H9 (cell line): ENCODE measurements at regions not wholly inside any gene's neighbourhood (a gene's known extent, or its start where the extent isn't known, plus 50 kb on each side); places are given as distances from the start of the nearest gene placed in this dataset.
A peak's percentile ranks its signal among the peaks of the same experiment; 100 is the strongest.

Experiments used
- DNase-seq: peaks from one replicate; pipeline ENCODE4 v3.0.0-alpha.2; 2017
- H2AFZ ChIP-seq: one replicate; pipeline ENCODE4 v1.6.1; 2013; ENCODE audit warnings: mild to moderate bottlenecking, low read length, control low read depth, moderate library complexity
- H2AK5ac ChIP-seq: 2 replicates; pipeline ENCODE4 v1.6.1; 2013; ENCODE audit warnings: low read length, control low read depth, mixed read lengths; ENCODE audit not compliant: insufficient read length
- H2BK120ac ChIP-seq: one replicate; pipeline ENCODE4 v1.6.1; 2013; ENCODE audit warnings: low read depth, mild to moderate bottlenecking, low read length, control low read depth, inconsistent platforms; ENCODE audit not compliant: poor library complexity, severe bottlenecking
- H2BK12ac ChIP-seq: 2 replicates; pipeline ENCODE4 v1.6.1; 2013; ENCODE audit warnings: low read length, control low read depth, mixed read lengths, low read depth; ENCODE audit not compliant: insufficient read length
- H2BK15ac ChIP-seq: 2 replicates; pipeline ENCODE4 v1.6.1; 2013; ENCODE audit warnings: low read depth, low read length, control low read depth
- H2BK20ac ChIP-seq: one replicate; pipeline ENCODE4 v1.6.1; 2013; ENCODE audit warnings: low read depth, mild to moderate bottlenecking, low read length, control low read depth, inconsistent platforms; ENCODE audit not compliant: poor library complexity, severe bottlenecking
- H2BK5ac ChIP-seq: 2 replicates; pipeline ENCODE4 v1.6.1; 2013; ENCODE audit warnings: low read length, control low read depth, mixed read lengths; ENCODE audit not compliant: insufficient read length
- H3K14ac ChIP-seq: 2 replicates; pipeline ENCODE4 v1.6.1; 2013; ENCODE audit warnings: low read length, control low read depth; ENCODE audit not compliant: insufficient read depth
- H3K18ac ChIP-seq: 2 replicates; pipeline ENCODE4 v1.6.1; 2013; ENCODE audit warnings: low read depth, mild to moderate bottlenecking, mixed read lengths, low read length, control low read depth; ENCODE audit not compliant: insufficient read length
- H3K23ac ChIP-seq: 2 replicates; pipeline ENCODE4 v1.6.1; 2013; ENCODE audit warnings: low read length, control low read depth, mixed read lengths, low read depth; ENCODE audit not compliant: insufficient read length
- H3K23me2 ChIP-seq: 2 replicates; pipeline ENCODE4 v1.6.1; 2013; ENCODE audit warnings: low read depth, mild to moderate bottlenecking, mixed read lengths, low read length, control low read depth; ENCODE audit not compliant: insufficient read length, poor library complexity, severe bottlenecking
- H3K27ac ChIP-seq: 2 replicates; pipeline ENCODE4 v1.5.1; 2013; ENCODE audit warnings: low read length, control low read depth, mixed read lengths, low read depth; ENCODE audit not compliant: insufficient read length
- H3K27me3 ChIP-seq: 2 replicates; pipeline ENCODE4 v1.6.1; 2013; ENCODE audit warnings: low read length, control low read depth, inconsistent platforms; ENCODE audit not compliant: insufficient read depth
- H3K4ac ChIP-seq: 2 replicates; pipeline ENCODE4 v1.6.1; 2013; ENCODE audit warnings: low read depth, mild to moderate bottlenecking, control low read depth, inconsistent platforms, low read length, moderate library complexity
- H3K4me1 ChIP-seq: 2 replicates; pipeline ENCODE4 v1.6.1; 2013; ENCODE audit warnings: low read length, control low read depth, inconsistent platforms; ENCODE audit not compliant: insufficient read depth
- H3K4me2 ChIP-seq: 2 replicates; pipeline ENCODE4 v1.6.1; 2013; ENCODE audit warnings: low read length, control low read depth, mixed read lengths; ENCODE audit not compliant: insufficient read length, insufficient read depth
- H3K56ac ChIP-seq: 2 replicates; pipeline ENCODE4 v1.6.1; 2013; ENCODE audit warnings: low read depth, mild to moderate bottlenecking, mixed read lengths, low read length, control low read depth; ENCODE audit not compliant: insufficient read length
- H3K79me1 ChIP-seq: 2 replicates; pipeline ENCODE4 v1.6.1; 2013; ENCODE audit warnings: low read depth, mild to moderate bottlenecking, moderate library complexity, low read length, control low read depth, inconsistent platforms; ENCODE audit not compliant: insufficient read depth, poor library complexity, severe bottlenecking
- H3K79me2 ChIP-seq: 2 replicates; pipeline ENCODE4 v1.6.1; 2013; ENCODE audit warnings: low read length, control low read depth, inconsistent platforms; ENCODE audit not compliant: insufficient read depth
- H3K9ac ChIP-seq: 2 replicates; pipeline ENCODE4 v1.6.1; 2013; ENCODE audit warnings: low read length, control low read depth, mixed read lengths; ENCODE audit not compliant: insufficient read length; ENCODE audit errors: extremely low read depth
- H3K9me3 ChIP-seq: one replicate; pipeline ENCODE4 v1.6.1; 2013; ENCODE audit warnings: low read depth, low read length, inconsistent platforms; ENCODE audit not compliant: control insufficient read depth
- H3T11ph ChIP-seq: one replicate; pipeline ENCODE4 v1.6.1; 2013; ENCODE audit warnings: mild to moderate bottlenecking, low read length, control low read depth, inconsistent platforms
- H4K20me1 ChIP-seq: one replicate; pipeline ENCODE4 v1.6.1; 2013; ENCODE audit not compliant: control insufficient read depth, insufficient read length, insufficient read depth
- H4K5ac ChIP-seq: 2 replicates; pipeline ENCODE4 v1.6.1; 2013; ENCODE audit warnings: low read depth, mild to moderate bottlenecking, mixed read lengths, low read length, control low read depth; ENCODE audit not compliant: insufficient read length
- H4K8ac ChIP-seq: replicated peaks from 2 replicates; pipeline ENCODE4 v1.6.1; 2013; ENCODE audit warnings: low read length, control low read depth, mixed read lengths, low read depth; ENCODE audit not compliant: insufficient read length
- H4K91ac ChIP-seq: 2 replicates; pipeline ENCODE4 v1.6.1; 2013; ENCODE audit warnings: low read depth, mild to moderate bottlenecking, moderate library complexity, mixed read lengths, low read length, control low read depth; ENCODE audit not compliant: insufficient read length
- H3K27ac Mint-ChIP-seq, 3 experiments: 2 replicates in 2 of 3; 3 replicates in 1 of 3; pipeline ENCODE4 v1.8.0; 2020 to 2021; ENCODE audit warnings: mixed read lengths in 3 of 3, mild to moderate bottlenecking in 1 of 3, moderate library complexity in 1 of 3
- H3K27me3 Mint-ChIP-seq: 2 replicates; pipeline ENCODE4 v1.8.0; 2021; ENCODE audit warnings: low read depth, mild to moderate bottlenecking, moderate library complexity, mixed read lengths
- H3K36me3 Mint-ChIP-seq, 3 experiments: 2 replicates in 2 of 3; 3 replicates in 1 of 3; pipeline ENCODE4 v1.8.0; 2020 to 2021; ENCODE audit warnings: low read depth in 3 of 3, mixed read lengths in 3 of 3; ENCODE audit not compliant: insufficient read depth in 1 of 3
- H3K4me1 Mint-ChIP-seq, 2 experiments: 2 replicates each; pipeline ENCODE4 v1.8.0; 2020; ENCODE audit warnings: mixed read lengths in 2 of 2
- H3K4me3 Mint-ChIP-seq, 2 experiments: 2 replicates in 1 of 2; 3 replicates in 1 of 2; pipeline ENCODE4 v1.8.0; 2020 to 2021; ENCODE audit warnings: mild to moderate bottlenecking in 2 of 2, mixed read lengths in 2 of 2, moderate library complexity in 1 of 2
- H3K9me3 Mint-ChIP-seq, 2 experiments: 2 replicates in 1 of 2; 3 replicates in 1 of 2; pipeline ENCODE4 v1.8.0; 2020; ENCODE audit warnings: mild to moderate bottlenecking in 2 of 2, mixed read lengths in 2 of 2, moderate library complexity in 1 of 2
- CTCF ChIP-seq: fragments of 200-600 bp; sonication (generic); conservative IDR thresholded peaks from 3 replicates; pipeline ENCODE4 v1.8.0; 2021; ENCODE audit warnings: antibody characterized with exemption, mild to moderate bottlenecking
- WGBS: extraction: QIAGEN DNeasy Blood & Tissue Kit; methylation state at CpG from one replicate; pipeline ENCODE4 v1.1.7; 2013; ENCODE audit warnings: missing lambda C conversion rate, low lambda C conversion rate, mixed read lengths; ENCODE audit not compliant: insufficient read length; ENCODE audit errors: extremely low coverage; 5-methylcytosine and 5-hydroxymethylcytosine counted together

- Histone ChIP-seq H3K4me2 (no peak overlapping the region), H2AK5ac (no peak overlapping the region), H2BK20ac (no peak overlapping the region), H3K4me1 (peaks cover 3% of the 10 kb centered on the region; the same call in 1 of the 2 replicates), H4K5ac (no peak overlapping the region), H3T11ph (no peak overlapping the region), H2BK15ac (no peak overlapping the region), H3K9me3 (peaks cover 6% of the 10 kb centered on the region), H2BK12ac (no peak overlapping the region), H3K79me1 (no peaks in the 10 kb centered on the region), H2AFZ (no peak overlapping the region), H4K91ac (no peak overlapping the region), H3K23me2 (no peaks in the 10 kb centered on the region), H2BK5ac (no peak overlapping the region), H3K27ac (peak overlapping the region; percentile 33), H3K14ac (no peak overlapping the region), H2BK120ac (no peak overlapping the region), H3K56ac (no peak overlapping the region), H3K79me2 (no peaks in the 10 kb centered on the region), H3K9ac (no peak overlapping the region), H3K4ac (no peak overlapping the region), H4K20me1 (no peaks in the 10 kb centered on the region), H4K8ac (no peak overlapping the region), H3K23ac (no peak overlapping the region), H3K18ac (no peak overlapping the region), H3K27me3 (no peaks in the 10 kb centered on the region)
- Mint-ChIP-seq H3K4me3 (no peak overlapping the region), H3K36me3 (peaks cover 1 to 11% (median 4%) of the 10 kb centered on the region in 3 experiments; a peak in 4 of 7 replicates), H3K9me3 (peaks cover 61 to 68% of the 10 kb centered on the region in 2 experiments), H3K27me3 (no peaks in the 10 kb centered on the region; the same call in 1 of the 2 replicates), H3K27ac (no peak overlapping the region), H3K4me1 (peaks cover 30 to 31% of the 10 kb centered on the region in 2 experiments)
- no peak for TF ChIP-seq CTCF
- WGBS: no CpG with 5 or more reads among the region's 1 CpG
- no peak for DNase-seq
These were observed 219.4 kb upstream of the ZC4H2 start for GRCh38 chrX:65195621-65196020.
